HG03095 (cell line): ENCODE measurements at regions not wholly inside any gene's neighbourhood (a gene's known extent, or its start where the extent isn't known, plus 50 kb on each side); places are given as distances from the start of the nearest gene placed in this dataset.
"Not testable (repeated sequence)": the region's sequence is repeated elsewhere in the genome, so short reads cannot be mapped to it uniquely, and the experiment has no call there.

Experiments
- ATAC-seq: cut with Tn5 transposase; IDR thresholded peaks from one replicate; pipeline ENCODE4 v1.9.1; 2021; ENCODE audit warnings: moderate library complexity; ENCODE audit not compliant: unreplicated experiment

DNA sequence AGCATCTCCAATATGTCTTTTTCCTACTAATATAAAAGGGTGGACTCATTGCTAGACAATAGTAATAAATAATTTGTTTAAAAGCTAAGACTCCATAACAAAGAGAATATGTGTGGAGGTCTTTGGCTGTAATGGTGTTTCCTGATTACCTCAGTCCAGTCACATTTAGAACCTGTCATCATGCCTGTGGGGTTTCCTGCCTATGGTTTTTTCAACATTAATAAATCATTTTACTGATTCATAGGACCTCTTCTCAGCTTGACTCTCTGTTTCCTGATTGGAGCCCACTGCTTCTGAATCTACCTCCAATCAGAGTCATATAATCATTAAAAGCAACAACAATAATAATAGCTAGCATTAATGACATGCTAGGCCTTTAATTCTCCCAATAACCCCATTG, 52.4 kb upstream of the GNAI1 start:
- no peak for ATAC-seq

DNA sequence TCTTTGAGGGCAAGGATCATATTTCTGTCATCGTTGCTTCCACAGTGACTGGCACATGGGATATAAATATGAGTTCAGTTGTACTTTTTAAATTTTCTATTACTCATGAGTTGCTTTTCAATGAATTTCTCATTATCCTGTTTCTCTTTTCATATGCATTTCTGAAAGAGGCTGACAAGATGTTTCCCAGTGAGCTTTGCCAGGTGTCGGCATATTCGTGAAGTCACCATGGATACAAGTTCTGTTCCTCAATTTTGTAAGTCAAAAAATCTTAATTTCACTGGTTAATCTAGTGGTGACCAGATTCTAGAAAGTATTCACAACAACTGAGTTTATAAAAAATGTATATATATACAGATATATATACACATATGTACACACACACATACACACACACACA, 55.7 kb upstream of the GNAI1 start:
- no peak for ATAC-seq

DNA sequence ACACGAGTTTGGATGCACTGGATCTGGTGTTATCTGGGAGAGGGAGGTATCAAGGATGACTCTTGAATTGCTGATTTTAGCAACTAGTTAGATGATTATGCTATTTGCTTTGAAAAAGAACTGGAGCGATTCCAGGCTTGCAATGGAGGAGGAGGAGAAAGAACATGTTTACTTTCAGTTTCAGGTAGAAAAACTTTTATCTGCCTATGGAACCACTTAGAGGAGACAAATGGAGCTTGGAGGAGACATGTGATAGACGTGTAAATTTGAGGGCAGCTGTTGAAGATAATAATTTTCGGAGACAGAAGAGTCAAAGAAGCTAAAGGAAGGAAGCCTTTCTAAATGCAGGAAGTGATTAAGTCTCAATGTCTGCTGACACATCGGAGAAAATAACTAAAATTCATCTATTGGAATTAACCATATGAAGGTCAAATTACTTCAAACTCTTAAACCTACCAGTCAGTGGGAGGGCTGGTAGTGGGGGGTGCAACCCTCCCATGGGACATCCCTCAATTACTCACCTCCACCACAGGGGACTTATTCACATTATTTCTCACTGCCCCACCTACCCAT, 56.4 kb upstream of the GNAI1 start:
- ATAC-seq: no peak

DNA sequence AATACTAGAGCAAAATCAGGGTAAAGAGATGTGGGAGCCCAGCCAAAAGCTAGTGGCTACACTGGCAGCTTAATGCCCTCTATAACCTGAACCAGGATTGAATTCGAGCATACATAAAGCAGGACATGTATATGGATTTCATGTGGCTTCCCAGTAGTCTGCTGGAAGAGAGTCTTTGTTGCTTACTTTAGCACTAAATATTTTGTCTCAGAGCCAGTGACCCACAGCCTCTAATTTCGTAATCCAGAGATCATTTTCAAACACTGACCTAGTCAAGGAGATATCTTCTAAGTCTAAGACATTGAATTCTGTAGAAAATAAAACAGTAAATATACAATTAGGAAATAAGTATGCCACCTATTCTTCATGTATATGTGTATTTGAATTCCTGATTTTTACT, 64.2 kb upstream of the GNAI1 start:
- no peak for ATAC-seq

DNA sequence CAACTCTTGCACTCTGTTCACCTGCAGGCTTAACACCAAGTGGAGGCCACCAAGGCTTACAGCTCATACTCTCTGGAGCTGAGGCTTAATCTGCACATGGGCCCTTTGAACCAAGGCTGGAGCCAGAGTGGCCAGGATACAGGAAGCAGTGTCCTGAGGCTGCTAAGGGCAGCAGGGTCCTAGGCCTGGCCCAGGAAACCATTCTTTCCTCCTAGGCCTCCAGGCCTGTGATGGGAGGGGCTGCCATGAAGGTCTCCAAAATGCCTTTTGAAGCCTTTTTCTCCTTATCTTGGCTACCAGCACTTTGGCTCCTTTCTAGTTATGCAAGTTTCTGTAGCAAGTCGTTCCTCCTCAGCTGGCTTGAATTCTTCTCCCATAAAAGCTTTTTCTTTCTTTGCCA, 68.0 kb upstream of the GNAI1 start:
- ATAC-seq: no peak

DNA sequence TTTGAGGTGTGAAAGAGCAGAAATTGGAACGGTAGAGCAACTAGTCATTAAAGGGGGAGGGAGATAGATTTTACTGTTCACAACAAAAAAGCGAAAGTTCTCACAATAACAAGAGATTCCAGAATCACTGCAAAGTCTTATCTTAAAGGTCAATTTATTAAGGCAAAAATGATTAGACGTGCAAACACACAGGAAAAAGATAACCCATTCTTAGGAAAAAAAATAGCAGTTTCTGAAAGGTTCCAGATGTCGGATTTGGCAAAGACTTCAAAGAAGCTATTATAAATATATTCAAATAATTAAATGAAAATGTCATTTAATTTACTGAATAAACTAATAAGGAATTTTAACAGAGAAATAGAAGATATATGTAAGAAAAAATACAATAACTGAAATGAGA, 70.8 kb upstream of the GNAI1 start:
- no peak for ATAC-seq

DNA sequence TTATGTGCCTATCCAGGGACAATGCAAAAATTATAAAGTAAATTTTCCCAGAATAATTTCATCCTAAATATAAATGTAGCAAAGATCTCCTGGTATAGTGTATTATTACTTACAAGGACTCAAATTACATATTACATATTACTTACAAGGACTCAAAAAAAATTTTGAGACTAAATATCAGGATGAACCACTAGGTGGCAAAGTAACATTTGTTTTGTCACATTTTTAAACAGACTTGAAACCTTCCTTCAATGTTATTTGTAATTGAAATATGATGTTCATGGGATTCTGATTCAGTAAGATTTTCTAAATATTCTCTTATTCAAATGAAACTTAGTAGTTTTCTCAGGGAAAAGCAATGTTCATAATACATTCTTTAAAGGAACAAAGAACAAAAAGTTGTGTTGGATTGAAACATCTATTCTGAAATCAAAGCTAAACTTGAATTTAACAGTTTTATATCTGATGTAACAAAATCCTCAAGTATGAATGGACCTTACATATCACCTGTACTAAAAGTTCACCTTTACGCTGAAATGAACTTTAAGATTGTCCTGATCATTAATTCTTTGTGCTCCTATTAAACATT, 74.3 kb upstream of the GNAI1 start:
- ATAC-seq: no peak

- ATAC-seq: no peak
These were observed 77.1 kb upstream of the GNAI1 start for GRCh38 chr7:80057488-80057887.

GRCh38 chr7:80054356-80054755, 80.3 kb upstream of the GNAI1 start:
- no peak for ATAC-seq

DNA sequence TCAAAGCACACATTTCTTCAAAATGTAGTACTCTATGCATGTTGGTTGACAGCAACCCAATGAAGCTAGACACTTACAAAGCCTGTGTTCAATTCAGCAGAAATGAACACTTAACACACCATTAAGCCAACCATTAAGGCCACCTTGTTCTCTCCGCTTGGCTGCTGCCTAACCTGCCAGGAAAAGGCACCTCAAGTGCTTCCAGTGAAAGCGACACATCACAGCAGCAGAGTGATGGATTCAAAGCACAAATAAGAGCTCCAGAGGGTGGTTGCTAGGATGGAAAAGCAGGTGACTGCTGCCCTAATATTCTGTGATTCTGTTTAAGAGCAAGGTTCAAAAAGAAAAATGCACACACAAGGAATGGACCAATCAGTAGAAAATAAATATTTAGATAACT, 81.5 kb upstream of the GNAI1 start:
- ATAC-seq: no peak

DNA sequence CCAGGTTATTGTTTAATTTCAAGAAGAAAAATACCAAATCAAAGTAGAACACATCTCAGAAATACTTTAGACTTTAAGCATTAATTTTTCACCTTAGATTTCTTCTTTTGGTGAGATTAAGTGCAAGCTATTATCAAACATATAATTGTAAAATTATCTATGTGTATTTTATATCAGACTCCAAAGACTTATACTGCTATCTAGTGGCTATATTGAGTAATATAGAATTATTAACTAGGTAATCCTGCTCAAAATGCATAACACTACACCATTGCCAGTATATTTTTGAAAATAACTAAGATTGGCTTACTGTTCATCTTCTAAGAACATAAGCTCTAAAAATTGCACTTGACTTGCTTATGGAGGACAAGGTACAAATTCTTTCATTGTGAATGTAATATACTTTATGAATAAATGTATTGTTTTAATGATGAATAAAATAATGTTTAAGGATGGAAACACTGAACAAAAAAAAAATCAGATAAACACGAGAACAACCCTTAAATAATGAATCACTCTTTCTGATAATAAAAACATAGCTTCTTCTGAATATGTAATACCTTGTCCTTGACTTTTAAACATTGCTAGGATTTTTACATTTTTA, 86.7 kb upstream of the GNAI1 start:
- no peak for ATAC-seq

DNA sequence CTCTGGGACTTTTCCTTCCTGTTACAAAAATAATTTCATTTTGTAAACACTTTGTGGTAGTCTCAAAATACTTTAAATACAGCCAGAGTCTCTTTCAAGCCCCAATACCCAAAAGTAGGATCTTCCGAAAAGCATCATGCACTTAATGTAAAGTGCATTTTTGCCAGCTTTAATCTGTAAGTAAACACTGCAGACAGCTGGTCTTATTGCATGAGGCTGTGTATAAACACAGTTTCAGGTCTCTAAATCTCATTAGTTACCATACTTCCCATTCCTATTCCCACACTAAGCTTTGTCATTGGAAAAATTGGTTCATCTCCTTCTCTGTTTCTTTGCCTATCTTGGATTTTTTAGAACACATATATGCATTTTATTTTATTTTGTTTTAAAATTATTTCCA, 87.6 kb upstream of the GNAI1 start:
- ATAC-seq: no peak

DNA sequence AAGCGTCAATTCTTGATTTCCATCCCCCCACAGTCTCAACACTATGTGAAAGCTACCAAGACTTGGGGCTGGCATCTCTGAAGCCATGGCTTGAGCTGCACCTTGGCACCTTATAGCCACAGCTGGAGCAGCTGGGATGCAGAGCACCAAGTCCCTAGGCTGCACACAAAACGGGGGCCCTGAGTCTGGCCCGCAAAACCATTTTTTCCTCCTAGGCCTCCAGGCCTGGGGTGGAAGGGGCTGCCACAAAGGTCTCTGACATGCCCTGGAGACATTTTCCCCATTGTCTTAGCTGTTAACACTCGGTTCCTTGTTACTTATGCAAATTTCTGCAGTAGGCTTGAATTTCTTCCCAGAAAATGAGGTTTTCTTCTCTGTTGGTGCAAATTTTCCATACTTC, 89.8 kb upstream of the GNAI1 start:
- ATAC-seq: no peak

DNA sequence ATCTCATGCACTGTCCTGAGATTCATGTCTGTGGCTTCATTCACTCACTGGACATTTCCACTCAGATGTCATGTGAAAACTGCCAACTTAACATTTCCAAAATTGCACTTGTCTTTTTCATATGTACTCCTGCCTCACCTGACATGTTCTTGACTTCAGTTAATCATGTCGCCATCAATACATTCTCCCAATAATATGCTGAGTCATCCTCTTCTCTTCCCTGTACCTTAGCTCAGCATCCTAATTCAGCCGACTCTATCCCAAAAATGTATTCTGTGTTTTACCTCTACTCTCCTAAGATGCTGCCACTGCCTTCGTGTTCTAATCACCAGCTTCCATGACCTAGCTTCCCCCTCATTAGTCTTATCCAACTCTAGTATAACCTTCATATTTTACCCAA, 93.9 kb upstream of the GNAI1 start:
- ATAC-seq: no peak

GRCh38 chr7:80040335-80040734, 94.3 kb upstream of the GNAI1 start:
- no peak for ATAC-seq

DNA sequence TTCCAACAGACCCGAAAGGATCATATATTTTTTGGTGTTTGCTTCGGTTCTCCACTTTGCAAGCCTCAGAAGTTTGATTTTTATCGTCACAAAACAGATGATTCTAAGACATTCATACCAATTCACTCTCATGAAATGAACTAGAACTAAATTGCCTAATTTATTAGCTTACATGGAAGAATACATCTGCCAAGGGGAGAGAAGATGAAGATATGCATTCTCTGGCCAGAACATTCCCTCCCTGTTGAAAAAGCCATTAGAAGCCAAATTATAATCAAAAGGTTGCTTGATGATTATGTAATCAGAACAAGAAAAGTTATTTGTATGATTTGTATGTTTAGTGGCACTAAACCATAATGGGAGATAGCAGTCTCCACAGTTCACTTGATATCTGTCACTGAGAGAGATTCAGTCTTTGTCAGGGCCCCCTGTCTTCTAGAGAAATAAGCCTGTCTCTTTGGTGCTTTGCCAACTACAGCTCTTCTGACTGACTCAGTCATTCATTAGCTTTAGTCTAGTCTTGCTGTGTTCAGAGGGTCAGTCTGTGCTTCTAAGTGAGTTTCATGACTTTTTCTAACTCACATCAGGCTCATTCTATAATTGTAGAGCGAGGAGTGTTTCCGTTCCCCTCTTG, 95.3 kb upstream of the GNAI1 start:
- ATAC-seq: no peak

DNA sequence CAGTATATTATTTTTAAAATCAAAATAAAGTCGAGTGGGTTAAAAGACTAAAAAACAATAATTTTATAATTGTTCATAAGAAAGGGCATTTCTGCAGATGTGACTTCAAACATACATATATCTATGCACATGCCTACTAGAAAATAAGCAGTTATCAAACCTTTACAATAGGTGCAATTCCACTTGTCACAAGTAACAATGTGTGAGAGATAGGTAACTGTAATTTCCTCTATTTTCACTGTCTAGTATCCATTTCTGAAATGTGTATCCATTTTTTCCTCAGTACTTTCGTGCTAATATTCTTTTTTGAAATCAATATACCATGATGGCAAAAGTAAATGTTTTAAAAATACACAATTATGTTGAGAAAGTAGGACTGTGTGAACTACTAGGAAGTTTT, 96.9 kb upstream of the GNAI1 start:
- ATAC-seq: no peak

- ATAC-seq: no peak
These were observed 98.5 kb upstream of the GNAI1 start for GRCh38 chr7:80036107-80036506.

DNA sequence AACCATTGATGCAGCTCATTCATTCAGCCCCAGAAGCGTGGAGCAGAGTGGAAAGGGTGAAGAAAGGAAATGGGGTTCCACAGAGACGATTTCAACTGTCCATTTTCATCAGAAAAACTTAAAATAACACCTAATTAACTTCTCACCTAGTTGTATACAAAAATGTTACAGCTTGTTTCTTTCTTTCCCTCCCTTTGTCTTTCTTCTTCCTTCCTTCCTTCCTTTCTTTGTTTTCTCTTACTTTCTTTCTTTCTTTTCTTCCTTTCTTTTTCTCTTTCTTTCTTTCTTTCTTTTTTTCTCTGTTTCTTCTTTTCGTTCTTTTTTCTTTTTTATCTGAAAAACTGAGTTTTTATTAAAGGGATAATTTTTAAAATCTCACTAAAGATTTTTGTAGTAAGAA, 105.9 kb upstream of the GNAI1 start:
- ATAC-seq: no peak

DNA sequence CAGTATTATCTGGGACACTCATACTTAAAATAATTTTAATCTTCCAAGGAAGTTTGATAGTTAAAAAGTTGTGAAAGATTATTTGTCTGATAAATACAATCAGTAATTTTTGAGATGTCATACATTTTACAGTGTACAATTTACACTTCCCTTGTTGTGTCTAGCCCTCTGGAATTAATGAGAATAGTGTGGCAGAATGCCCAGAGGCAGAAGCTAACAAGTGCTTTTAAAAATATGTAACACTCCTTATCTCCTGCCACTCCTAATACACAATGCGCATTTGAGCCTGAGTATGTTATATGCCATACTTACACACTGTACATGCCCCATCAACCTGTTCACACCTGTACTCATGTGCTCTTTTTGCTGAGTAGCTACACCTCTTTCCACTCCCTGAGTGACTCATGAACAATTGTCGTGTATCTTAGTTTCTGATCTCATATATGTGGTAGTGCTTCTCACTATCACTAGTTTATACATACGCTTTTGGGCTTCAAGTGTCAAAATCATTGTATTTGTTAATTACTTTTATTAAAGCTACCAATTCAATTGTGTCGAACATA, 106.9 kb upstream of the GNAI1 start:
- ATAC-seq: no peak

DNA sequence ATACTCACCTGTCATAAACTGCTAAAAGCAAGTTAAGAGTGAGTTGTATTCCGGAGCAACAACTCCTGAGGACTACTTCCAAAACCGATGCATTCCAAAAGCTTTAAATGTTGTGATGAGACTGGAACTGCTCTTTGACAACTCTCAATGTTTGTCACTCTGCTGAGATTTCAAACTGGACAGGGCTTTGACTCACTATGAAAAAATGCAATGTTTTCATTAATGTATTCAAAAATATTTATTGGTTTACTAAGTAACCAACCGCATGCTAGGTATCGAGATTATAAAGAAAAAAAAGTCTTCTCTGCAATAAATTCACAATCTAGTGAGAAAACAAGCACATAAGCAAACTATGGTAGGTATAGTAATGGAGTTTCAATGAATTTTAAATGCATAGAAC, 107.9 kb upstream of the GNAI1 start:
- no peak for ATAC-seq

GRCh38 chr7:80020277-80020676, 114.4 kb upstream of the GNAI1 start:
- not testable (repeated sequence) for ATAC-seq
